ENCODE measurements at regions not wholly inside any gene's neighbourhood (a gene's known extent, or its start where the extent isn't known, plus 50 kb on each side); places are given as distances from the start of the nearest gene placed in this dataset.

DNA sequence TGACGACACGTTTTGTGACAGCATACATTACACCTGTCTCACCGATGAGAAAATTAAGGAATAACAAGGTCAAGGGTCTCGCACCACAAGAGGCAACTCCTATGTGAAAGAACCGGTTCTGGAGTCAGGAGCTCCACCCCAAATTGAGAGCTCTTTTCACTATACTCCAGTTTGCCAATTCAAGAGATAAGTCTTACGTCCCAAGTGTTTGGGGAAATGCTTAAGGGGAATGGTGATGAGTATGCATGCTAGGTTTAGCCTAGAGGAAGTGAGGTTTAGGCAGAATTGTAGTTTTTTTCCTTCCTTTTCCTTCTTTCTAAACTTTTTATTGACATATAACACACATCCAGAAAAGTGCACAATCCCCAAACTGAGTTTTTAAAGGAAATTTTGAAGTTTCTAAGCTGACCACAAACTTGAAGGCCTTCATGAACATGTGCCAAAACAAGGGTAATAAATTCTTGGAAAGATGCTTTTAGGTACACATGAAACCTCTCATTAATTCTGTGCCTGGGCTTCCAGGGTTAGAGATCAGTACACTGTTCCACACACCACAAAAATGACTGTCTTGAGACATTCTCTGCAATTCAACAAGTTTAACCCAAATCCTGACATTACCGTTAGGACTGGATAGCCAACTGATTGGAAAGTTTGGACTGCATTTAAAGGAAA, 127.6 kb upstream of the SLC1A3 start:
- TF ChIP-seq POLR2A (IDR thresholded peaks at IDR 0.05): no peak
- TF ChIP-seq, protein P1, sequence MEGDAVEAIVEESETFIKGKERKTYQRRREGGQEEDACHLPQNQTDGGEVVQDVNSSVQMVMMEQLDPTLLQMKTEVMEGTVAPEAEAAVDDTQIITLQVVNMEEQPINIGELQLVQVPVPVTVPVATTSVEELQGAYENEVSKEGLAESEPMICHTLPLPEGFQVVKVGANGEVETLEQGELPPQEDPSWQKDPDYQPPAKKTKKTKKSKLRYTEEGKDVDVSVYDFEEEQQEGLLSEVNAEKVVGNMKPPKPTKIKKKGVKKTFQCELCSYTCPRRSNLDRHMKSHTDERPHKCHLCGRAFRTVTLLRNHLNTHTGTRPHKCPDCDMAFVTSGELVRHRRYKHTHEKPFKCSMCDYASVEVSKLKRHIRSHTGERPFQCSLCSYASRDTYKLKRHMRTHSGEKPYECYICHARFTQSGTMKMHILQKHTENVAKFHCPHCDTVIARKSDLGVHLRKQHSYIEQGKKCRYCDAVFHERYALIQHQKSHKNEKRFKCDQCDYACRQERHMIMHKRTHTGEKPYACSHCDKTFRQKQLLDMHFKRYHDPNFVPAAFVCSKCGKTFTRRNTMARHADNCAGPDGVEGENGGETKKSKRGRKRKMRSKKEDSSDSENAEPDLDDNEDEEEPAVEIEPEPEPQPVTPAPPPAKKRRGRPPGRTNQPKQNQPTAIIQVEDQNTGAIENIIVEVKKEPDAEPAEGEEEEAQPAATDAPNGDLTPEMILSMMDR (IDR thresholded peaks at IDR 0.05): no peak

All from testis (tissue), 2 donors.